ENCODE measurements at regions not wholly inside any gene's neighbourhood (a gene's known extent, or its start where the extent isn't known, plus 50 kb on each side); places are given as distances from the start of the nearest gene placed in this dataset.

DNA sequence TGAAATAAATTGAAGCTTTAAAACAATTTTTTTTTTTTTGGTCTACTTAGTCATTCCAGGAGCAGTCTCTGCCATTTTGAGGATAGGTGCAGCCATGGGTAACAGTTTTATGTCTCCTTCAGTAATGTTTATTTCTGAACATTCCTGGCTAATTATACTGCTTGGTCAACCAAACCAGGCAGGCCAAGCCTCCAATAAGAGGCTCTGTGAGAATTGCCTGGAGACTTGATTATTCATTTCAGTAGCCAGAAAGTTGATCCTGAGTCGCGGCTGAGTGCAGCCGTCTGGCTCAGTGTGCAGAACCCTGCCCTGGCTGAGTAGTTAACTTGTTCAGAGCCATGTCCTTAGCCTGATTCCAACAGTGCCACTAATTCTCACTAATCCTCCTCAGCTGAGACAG lies 364.0 kb upstream of the FAT3 start:
- TF ChIP-seq, protein P1, sequence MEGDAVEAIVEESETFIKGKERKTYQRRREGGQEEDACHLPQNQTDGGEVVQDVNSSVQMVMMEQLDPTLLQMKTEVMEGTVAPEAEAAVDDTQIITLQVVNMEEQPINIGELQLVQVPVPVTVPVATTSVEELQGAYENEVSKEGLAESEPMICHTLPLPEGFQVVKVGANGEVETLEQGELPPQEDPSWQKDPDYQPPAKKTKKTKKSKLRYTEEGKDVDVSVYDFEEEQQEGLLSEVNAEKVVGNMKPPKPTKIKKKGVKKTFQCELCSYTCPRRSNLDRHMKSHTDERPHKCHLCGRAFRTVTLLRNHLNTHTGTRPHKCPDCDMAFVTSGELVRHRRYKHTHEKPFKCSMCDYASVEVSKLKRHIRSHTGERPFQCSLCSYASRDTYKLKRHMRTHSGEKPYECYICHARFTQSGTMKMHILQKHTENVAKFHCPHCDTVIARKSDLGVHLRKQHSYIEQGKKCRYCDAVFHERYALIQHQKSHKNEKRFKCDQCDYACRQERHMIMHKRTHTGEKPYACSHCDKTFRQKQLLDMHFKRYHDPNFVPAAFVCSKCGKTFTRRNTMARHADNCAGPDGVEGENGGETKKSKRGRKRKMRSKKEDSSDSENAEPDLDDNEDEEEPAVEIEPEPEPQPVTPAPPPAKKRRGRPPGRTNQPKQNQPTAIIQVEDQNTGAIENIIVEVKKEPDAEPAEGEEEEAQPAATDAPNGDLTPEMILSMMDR (tag by site-specific recombination; IDR thresholded peaks at IDR 0.05) = no peak
- no peak for TF ChIP-seq ZNF140 (tag by site-specific recombination; IDR thresholded peaks at IDR 0.05)
- TF ChIP-seq ZNF324 (tag by site-specific recombination; IDR thresholded peaks at IDR 0.05) = no peak
- TF ChIP-seq ZNF138 (tag by site-specific recombination; IDR thresholded peaks at IDR 0.05; ENCODE audit: borderline replicate concordance) = no peak
